IMR-90 (cell line): ENCODE measurements at regions not wholly inside any gene's neighbourhood (a gene's known extent, or its start where the extent isn't known, plus 50 kb on each side); places are given as distances from the start of the nearest gene placed in this dataset.

ENCODE experiments used
- ATAC-seq: fragments of 200-7000 bp; cut with Tn5 transposase; 2 replicates; pipeline ENCODE4 v1.9.1; 2020; ENCODE audit warnings: low read depth, mild to moderate bottlenecking, moderate library complexity
- BruUV-seq: library from RNA; stranded (reverse); fragments of 400-500 nt; replicated peaks from 2 replicates; lab custom pipeline; 2021; lab: Mats Ljungman, UMichigan
- CTCF ChIA-PET: fragments of 300-600 bp; formaldehyde crosslinking; extraction: SDS; loops from one replicate; lab custom pipeline; 2021; ENCODE audit warnings: antibody characterized with exemption; lab: Yijun Ruan, JAX
- POLR2A ChIA-PET: fragments of 300-600 bp; sonication (Branson Sonifier 250); formaldehyde crosslinking; loops from one replicate; lab custom pipeline; 2022; ENCODE audit warnings: antibody characterized with exemption; ENCODE audit not compliant: unreplicated experiment; lab: Charles Lee
- DNase-seq: peaks from one replicate; pipeline ENCODE4 v3.0.0; 2013
- H2AFZ ChIP-seq: replicated peaks from 2 replicates; pipeline ENCODE3; 2013; ENCODE audit warnings: low read length, mild to moderate bottlenecking; ENCODE audit not compliant: poor library complexity
- H2AK5ac ChIP-seq: 2 replicates; pipeline ENCODE4 v1.6.1; 2013; ENCODE audit warnings: low read depth, low read length, inconsistent platforms
- H2AK9ac ChIP-seq: replicated peaks from 2 replicates; pipeline ENCODE3; 2013; ENCODE audit warnings: mild to moderate bottlenecking, low read depth, low read length, moderate library complexity; ENCODE audit not compliant: poor library complexity
- H2BK120ac ChIP-seq: 2 replicates; pipeline ENCODE4 v1.6.1; 2013; ENCODE audit warnings: low read depth, low read length, inconsistent platforms
- H2BK15ac ChIP-seq: 3 replicates; pipeline ENCODE4 v1.6.1; 2013; ENCODE audit warnings: low read depth, low read length, inconsistent platforms
- H2BK20ac ChIP-seq: 2 replicates; pipeline ENCODE4 v1.6.1; 2013; ENCODE audit warnings: low read depth, mild to moderate bottlenecking, inconsistent platforms, low read length, moderate library complexity
- H2BK5ac ChIP-seq: 2 replicates; pipeline ENCODE4 v1.6.1; 2013; ENCODE audit warnings: mild to moderate bottlenecking, low read depth, low read length, inconsistent platforms; ENCODE audit not compliant: poor library complexity, severe bottlenecking
- H3K14ac ChIP-seq: replicated peaks from 2 replicates; pipeline ENCODE4 v1.6.1; 2013; ENCODE audit warnings: low read depth, low read length, inconsistent platforms
- H3K18ac ChIP-seq: 2 replicates; pipeline ENCODE4 v1.6.1; 2013; ENCODE audit warnings: low read depth, low read length, control low read depth
- H3K23ac ChIP-seq: 2 replicates; pipeline ENCODE4 v1.6.1; 2013; ENCODE audit warnings: low read depth, low read length, inconsistent platforms
- H3K27ac ChIP-seq: 2 replicates; pipeline ENCODE4 v1.5.1; 2013; ENCODE audit warnings: mild to moderate bottlenecking, control low read depth, low read length; ENCODE audit not compliant: insufficient read depth
- H3K27me3 ChIP-seq: 2 replicates; pipeline ENCODE4 v1.6.1; 2013; ENCODE audit warnings: low read length; ENCODE audit not compliant: control insufficient read depth, insufficient read depth
- H3K36me3 ChIP-seq: 2 replicates; pipeline ENCODE4 v1.6.1; 2013; ENCODE audit warnings: low read length, mixed read lengths; ENCODE audit not compliant: control insufficient read depth, insufficient read depth
- H3K4ac ChIP-seq: 2 replicates; pipeline ENCODE4 v1.6.1; 2013; ENCODE audit warnings: low read depth, low read length, inconsistent platforms
- H3K4me1 ChIP-seq: 2 replicates; pipeline ENCODE4 v1.6.1; 2013; ENCODE audit warnings: low read length, mixed read lengths; ENCODE audit not compliant: control insufficient read depth, insufficient read depth
- H3K4me2 ChIP-seq: 2 replicates; pipeline ENCODE4 v1.6.1; 2013; ENCODE audit warnings: low read depth, mild to moderate bottlenecking, control low read depth, low read length, moderate library complexity
- H3K4me3 ChIP-seq: 2 replicates; pipeline ENCODE4 v1.5.1; 2013; ENCODE audit warnings: low read depth, mild to moderate bottlenecking, control low read depth, low read length, moderate library complexity; ENCODE audit not compliant: insufficient read depth
- H3K56ac ChIP-seq: 2 replicates; pipeline ENCODE4 v1.6.1; 2013; ENCODE audit warnings: low read length, inconsistent platforms; ENCODE audit not compliant: insufficient read depth; ENCODE audit errors: extremely low read depth
- H3K79me1 ChIP-seq, 2 experiments: 2 replicates each; pipeline ENCODE4 v1.6.1; 2013; ENCODE audit warnings: low read length in 2 of 2, inconsistent platforms in 1 of 2, low read depth in 1 of 2
- H3K9ac ChIP-seq: 2 replicates; pipeline ENCODE4 v1.6.1; 2013; ENCODE audit warnings: low read depth, low read length, control low read depth
- H3K9me1 ChIP-seq: 2 replicates; pipeline ENCODE4 v1.6.1; 2013; ENCODE audit warnings: low read length, inconsistent platforms; ENCODE audit not compliant: insufficient read depth
- H3K9me3 ChIP-seq: 2 replicates; pipeline ENCODE4 v1.6.1; 2013; ENCODE audit warnings: low read length; ENCODE audit not compliant: control insufficient read depth, insufficient read depth
- H4K20me1 ChIP-seq: 2 replicates; pipeline ENCODE4 v1.6.1; 2013; ENCODE audit warnings: low read length, inconsistent platforms; ENCODE audit not compliant: insufficient read depth
- H4K5ac ChIP-seq: 2 replicates; pipeline ENCODE4 v1.6.1; 2013; ENCODE audit warnings: mild to moderate bottlenecking, low read depth, low read length, control low read depth
- H4K8ac ChIP-seq, 2 experiments: 2 replicates each; pipeline ENCODE4 v1.6.1; 2013; ENCODE audit warnings: low read depth in 2 of 2, low read length in 2 of 2, control low read depth in 1 of 2, inconsistent platforms in 1 of 2
- H4K91ac ChIP-seq: 2 replicates; pipeline ENCODE4 v1.6.1; 2013; ENCODE audit warnings: low read depth, low read length, inconsistent platforms; ENCODE audit not compliant: insufficient read depth
- CEBPB ChIP-seq: IDR thresholded peaks from 2 replicates; pipeline ENCODE4 v1.6.1; 2012; ENCODE audit warnings: low read depth, low read length, improper control_type of control experiment
- ELK1 ChIP-seq: fragments of 150-350 bp; IDR thresholded peaks from 2 replicates; pipeline ENCODE4 v1.6.1; 2016; ENCODE audit warnings: low read depth, mild to moderate bottlenecking, low read length, moderate library complexity, borderline replicate concordance
- MAZ ChIP-seq: IDR thresholded peaks from 2 replicates; pipeline ENCODE4 v1.6.1; 2012; ENCODE audit warnings: low read depth, mild to moderate bottlenecking, low read length, improper control_type of control experiment, moderate library complexity, borderline replicate concordance
- NFE2L2 ChIP-seq: fragments of 150-350 bp; IDR thresholded peaks from 2 replicates; pipeline ENCODE4 v1.6.1; 2016; ENCODE audit warnings: low read depth, mild to moderate bottlenecking, low read length
- POLR2A ChIP-seq: IDR thresholded peaks from 2 replicates; pipeline ENCODE4 v1.6.1; 2012; ENCODE audit warnings: mild to moderate bottlenecking, low read depth, low read length
- RCOR1 ChIP-seq: IDR thresholded peaks from 2 replicates; pipeline ENCODE4 v1.6.1; 2012; ENCODE audit warnings: mild to moderate bottlenecking, low read length, improper control_type of control experiment; ENCODE audit not compliant: insufficient replicate concordance
- SMC3 ChIP-seq: fragments of 150-350 bp; IDR thresholded peaks from 2 replicates; pipeline ENCODE4 v1.6.1; 2016; ENCODE audit warnings: low read depth, mild to moderate bottlenecking, antibody characterized with exemption, low read length, moderate library complexity
- WGBS, 2 experiments: methylation state at CpG; one replicate each; pipeline versions ENCODE4 v1.1.5 to v1.1.7; 2013; ENCODE audit warnings: missing lambda C conversion rate in 2 of 2; ENCODE audit not compliant: insufficient read length in 1 of 2; ENCODE audit errors: extremely low coverage in 2 of 2; 5-methylcytosine and 5-hydroxymethylcytosine counted together
- dilution Hi-C: fragments of 300-500 bp; cut with HindIII; formaldehyde crosslinking; loops from one replicate; pipeline ENCODE4 v1.14.3; 2018; ENCODE audit warnings: low sequenced_read_pairs; ENCODE audit not compliant: unreplicated experiment
- in situ Hi-C: fragments of 300-500 bp; cut with MboI; formaldehyde crosslinking; loops from 3 replicates; pipeline ENCODE4 v1.14.3; 2019; ENCODE audit warnings: low sequenced_read_pairs, inconsistent platforms, mixed read lengths
- intact Hi-C: fragments of 100-400 bp; cut with micrococcal nuclease; formaldehyde crosslinking; loops from 2 replicates; pipeline ENCODE4 v1.10.0; 2022
- TF ChIP-seq, protein P1 (sequence below): conservative IDR thresholded peaks from 2 replicates; pipeline ENCODE4 v1.5.1; 2012; ENCODE audit warnings: mild to moderate bottlenecking, low read depth, low read length, improper control_type of control experiment

- no peak overlapping the region for H4K5ac ChIP-seq
- H3K14ac ChIP-seq, result no peak overlapping the region
- H3K4ac ChIP-seq, result no peak overlapping the region
- ChIA-PET CTCF (no interaction called here), POLR2A (no interaction called here)
- dilution Hi-C loops (no loop called here), in situ Hi-C loops (no loop called here), intact Hi-C loops (no loop called here)
- TF ChIP-seq POLR2A (no peak), CEBPB (peak; percentile 63), SMC3 (no peak), RCOR1 (no peak), MAZ (no peak), ELK1 (no peak), NFE2L2 (no peak)
- TF ChIP-seq, protein P1, sequence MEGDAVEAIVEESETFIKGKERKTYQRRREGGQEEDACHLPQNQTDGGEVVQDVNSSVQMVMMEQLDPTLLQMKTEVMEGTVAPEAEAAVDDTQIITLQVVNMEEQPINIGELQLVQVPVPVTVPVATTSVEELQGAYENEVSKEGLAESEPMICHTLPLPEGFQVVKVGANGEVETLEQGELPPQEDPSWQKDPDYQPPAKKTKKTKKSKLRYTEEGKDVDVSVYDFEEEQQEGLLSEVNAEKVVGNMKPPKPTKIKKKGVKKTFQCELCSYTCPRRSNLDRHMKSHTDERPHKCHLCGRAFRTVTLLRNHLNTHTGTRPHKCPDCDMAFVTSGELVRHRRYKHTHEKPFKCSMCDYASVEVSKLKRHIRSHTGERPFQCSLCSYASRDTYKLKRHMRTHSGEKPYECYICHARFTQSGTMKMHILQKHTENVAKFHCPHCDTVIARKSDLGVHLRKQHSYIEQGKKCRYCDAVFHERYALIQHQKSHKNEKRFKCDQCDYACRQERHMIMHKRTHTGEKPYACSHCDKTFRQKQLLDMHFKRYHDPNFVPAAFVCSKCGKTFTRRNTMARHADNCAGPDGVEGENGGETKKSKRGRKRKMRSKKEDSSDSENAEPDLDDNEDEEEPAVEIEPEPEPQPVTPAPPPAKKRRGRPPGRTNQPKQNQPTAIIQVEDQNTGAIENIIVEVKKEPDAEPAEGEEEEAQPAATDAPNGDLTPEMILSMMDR, result no peak
- peaks cover 3% of the 10 kb centered on the region for H3K4me1 ChIP-seq
- no peaks in the 10 kb centered on the region for H3K36me3 ChIP-seq
- H3K4me3 ChIP-seq, result no peak overlapping the region
- WGBS, 2 experiments, result no CpG with 5 or more reads among the region's 5 CpGs
- peaks cover 2% of the 10 kb centered on the region; the same call in 1 of the 2 replicates for H3K27me3 ChIP-seq
- DNase-seq (peak; percentile 35), ATAC-seq (no peak)
- no peak overlapping the region for H3K56ac ChIP-seq
- no peak overlapping the region for H3K9ac ChIP-seq
- H4K8ac ChIP-seq, result no peak overlapping the region; a peak in 1 of 4 replicates
- no peak overlapping the region for H2BK20ac ChIP-seq
- H2BK120ac ChIP-seq, result no peak overlapping the region
- H3K79me1 ChIP-seq, result no peaks in the 10 kb centered on the region
- H4K20me1 ChIP-seq, result no peaks in the 10 kb centered on the region
- H2BK5ac ChIP-seq, result no peak overlapping the region
- H2AK5ac ChIP-seq, result no peak overlapping the region
- H4K91ac ChIP-seq, result no peak overlapping the region
- BruUV-seq, result no TSS peak
- no peak overlapping the region for H3K18ac ChIP-seq
- H3K9me3 ChIP-seq, result no peaks in the 10 kb centered on the region
- H3K4me2 ChIP-seq, result no peak overlapping the region
- H2AFZ ChIP-seq, result no peak overlapping the region
- no peak overlapping the region for H3K23ac ChIP-seq
- no peak overlapping the region for H3K27ac ChIP-seq
- no peaks in the 10 kb centered on the region for H3K9me1 ChIP-seq
- no peak overlapping the region for H2AK9ac ChIP-seq
- H2BK15ac ChIP-seq, result no peak overlapping the region
Observed at GRCh38 chr6:43962458-43962857, 164.8 kb downstream of the MRPL14 start.
